Testis (tissue), 2 donors: ENCODE measurements at regions not wholly inside any gene's neighbourhood (a gene's known extent, or its start where the extent isn't known, plus 50 kb on each side); places are given as distances from the start of the nearest gene placed in this dataset.

ENCODE experiments used
- DNase-seq: peaks from one replicate; pipeline ENCODE4 v3.0.0-alpha.2; 2019
- H3K27ac ChIP-seq, 2 donors: fragments of 200-600 bp; sonication (generic); one replicate each; pipeline ENCODE4 v1.5.1; 2019
- H3K27me3 ChIP-seq: fragments of 200-600 bp; sonication (generic); one replicate; pipeline ENCODE4 v1.5.1; 2019
- H3K36me3 ChIP-seq: fragments of 200-600 bp; sonication (generic); one replicate; pipeline ENCODE4 v1.5.1; 2017; ENCODE audit warnings: low read depth; ENCODE audit errors: missing control alignments
- H3K4me1 ChIP-seq: fragments of 200-600 bp; sonication (generic); one replicate; pipeline ENCODE4 v1.5.1; 2019
- H3K4me3 ChIP-seq, 2 donors: fragments of 200-600 bp; sonication (generic); one replicate each; pipeline ENCODE4 v1.5.1; 2017 to 2019
- H3K9me3 ChIP-seq: fragments of 200-600 bp; sonication (generic); one replicate; pipeline ENCODE4 v1.5.1; 2017
- CTCF ChIP-seq, 3 experiments: fragments of 450-650 bp in 2 of 3; fragments of 200-600 bp in 1 of 3; sonication (generic) in 1 of 3; IDR thresholded peaks; one replicate each; pipeline ENCODE4 v1.5.1; 2016 to 2019; ENCODE audit warnings: antibody characterized with exemption in 3 of 3, mild to moderate bottlenecking in 2 of 3, moderate library complexity in 1 of 3
- POLR2A ChIP-seq: fragments of 450-650 bp; IDR thresholded peaks from one replicate; pipeline ENCODE4 v1.6.1; 2017; ENCODE audit warnings: antibody characterized with exemption, mild to moderate bottlenecking, moderate library complexity
- WGBS, 2 donors: methylation state at CpG; one replicate each; pipeline ENCODE4 v1.1.5; 2018; 5-methylcytosine and 5-hydroxymethylcytosine counted together
- intact Hi-C: fragments of 100-400 bp; cut with DNase I; formaldehyde crosslinking; loops from one replicate; pipeline ENCODE4 v1.15.1; 2023; ENCODE audit warnings: low total_unique reads

DNA sequence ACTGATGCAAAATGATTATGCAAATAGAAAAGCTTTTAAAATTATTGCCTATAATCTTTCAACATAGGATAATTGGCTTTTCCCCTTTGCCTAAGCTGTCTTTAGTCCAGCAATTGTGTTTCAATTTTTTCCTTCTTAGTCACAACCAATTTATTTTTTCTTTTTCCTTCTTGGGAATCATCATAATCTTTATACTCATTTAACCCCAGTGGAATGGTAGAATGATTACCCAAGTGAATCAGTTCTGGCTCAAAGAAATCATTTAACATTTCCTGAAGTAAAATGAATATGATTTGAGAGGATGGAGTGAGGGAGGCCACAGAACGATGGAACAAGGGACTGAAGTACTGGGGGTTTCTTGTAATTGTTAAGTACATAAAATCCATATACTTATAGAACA is 93.0 kb upstream of the CRIM1 start:
- Histone ChIP-seq H3K27ac (no peak overlapping the region), H3K4me3 (no peak overlapping the region), H3K36me3 (no peaks in the 10 kb centered on the region), H3K9me3 (no peaks in the 10 kb centered on the region), H3K4me1 (no peaks in the 10 kb centered on the region), H3K27me3 (no peaks in the 10 kb centered on the region)
- WGBS, 2 donors = 87 to 95% methylated on average over 1 of the region's 1 CpG
- intact Hi-C loops = no loop called here
- no peak for DNase-seq
- TF ChIP-seq POLR2A (no peak), CTCF (IDR thresholded peaks at IDR 0.05) (no peak)

DNA sequence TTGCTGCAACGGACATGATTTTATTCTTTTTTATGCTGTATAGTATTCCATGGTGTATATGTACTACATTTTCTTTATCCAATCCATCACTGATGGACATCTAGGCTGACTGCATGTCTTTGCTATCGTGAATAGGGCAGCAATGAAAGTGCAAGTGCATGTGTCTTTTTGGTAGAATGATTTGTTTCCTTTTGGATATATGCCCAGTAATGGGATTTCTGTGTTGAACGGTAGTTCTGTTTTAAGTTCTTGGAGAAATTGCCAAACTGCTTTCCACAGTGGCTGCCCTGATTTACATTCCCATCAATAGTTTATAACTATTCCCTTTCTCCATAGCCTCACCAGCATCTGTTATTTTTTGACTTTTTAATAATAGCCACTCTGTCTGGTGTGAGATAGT is 99.7 kb upstream of the CRIM1 start:
- H3K27me3 ChIP-seq = no peaks in the 10 kb centered on the region
- no peaks in the 10 kb centered on the region for H3K4me1 ChIP-seq
- no peak overlapping the region for H3K27ac ChIP-seq
- H3K9me3 ChIP-seq = no peaks in the 10 kb centered on the region
- H3K36me3 ChIP-seq = no peaks in the 10 kb centered on the region
- no peak for DNase-seq
- TF ChIP-seq CTCF (IDR thresholded peaks at IDR 0.05) (no peak), POLR2A (no peak)
- 56 to 59% methylated on average over 3 of the region's 3 CpGs for WGBS, 2 donors
- no peak overlapping the region for H3K4me3 ChIP-seq
- intact Hi-C loops = no loop called here

- intact Hi-C loops = no loop called here
- WGBS, 2 donors = 78 to 88% methylated on average over 5 of the region's 5 CpGs
- H3K27ac ChIP-seq = no peak overlapping the region
- H3K36me3 ChIP-seq = no peaks in the 10 kb centered on the region
- no peaks in the 10 kb centered on the region for H3K4me1 ChIP-seq
- H3K9me3 ChIP-seq = no peaks in the 10 kb centered on the region
- H3K27me3 ChIP-seq = no peaks in the 10 kb centered on the region
- no peak for DNase-seq
- no peak overlapping the region for H3K4me3 ChIP-seq
- no peak for TF ChIP-seq POLR2A
- TF ChIP-seq CTCF (IDR thresholded peaks at IDR 0.05) = no peak
These were observed 102.5 kb upstream of the CRIM1 start for GRCh38 chr2:36253086-36253485.

GRCh38 chr2:36246320-36246990 is 109.1 kb upstream of the CRIM1 start:
- intact Hi-C loops = no loop called here
- 49 to 53% methylated on average over 2 of the region's 2 CpGs for WGBS, 2 donors

More at GRCh38 chr2:36246320-36246990, 109.1 kb upstream of the CRIM1 start:
- Histone ChIP-seq H3K9me3 (no peaks in the 10 kb centered on the region), H3K4me1 (no peaks in the 10 kb centered on the region), H3K27me3 (no peaks in the 10 kb centered on the region), H3K4me3 (no peak overlapping the region), H3K27ac (no peak overlapping the region), H3K36me3 (no peaks in the 10 kb centered on the region)
- DNase-seq = no peak
- no peak for TF ChIP-seq CTCF (IDR thresholded peaks at IDR 0.05)
- no peak for TF ChIP-seq POLR2A
